ENCODE measurements at regions not wholly inside any gene's neighbourhood (a gene's known extent, or its start where the extent isn't known, plus 50 kb on each side); places are given as distances from the start of the nearest gene placed in this dataset.

DNA sequence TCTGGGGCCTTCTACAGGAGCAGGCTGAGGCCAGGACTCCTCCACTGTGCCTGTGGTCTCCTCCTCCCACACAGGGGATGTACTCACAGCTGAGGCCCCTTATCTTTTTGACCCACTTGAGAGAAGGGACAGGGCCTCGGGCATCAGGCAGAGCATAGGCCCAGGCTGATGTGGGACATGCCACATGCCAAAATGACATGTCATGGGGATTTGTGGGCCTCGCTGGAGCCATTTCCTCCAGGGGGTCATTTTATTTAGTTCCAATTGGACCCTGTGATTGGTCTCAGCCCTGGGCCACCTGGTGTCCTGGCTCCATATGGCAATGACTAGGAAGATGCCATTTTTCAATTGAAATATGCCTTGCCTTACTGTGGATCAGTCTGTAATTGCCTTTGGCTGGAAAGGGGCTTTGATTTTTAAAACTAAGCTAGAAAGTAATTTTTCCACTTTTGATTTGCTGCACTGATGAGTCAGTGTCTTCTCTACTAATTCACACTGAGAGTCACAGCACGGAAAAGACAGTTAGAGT, 171.1 kb upstream of the NAV2 start:
- no peaks in the 10 kb centered on the region for H3K9me3 ChIP-seq (ENCODE audit: insufficient read depth, low read length, severe bottlenecking)
- no peak overlapping the region for H2AFZ ChIP-seq (ENCODE audit: low read depth, low read length)
- TF ChIP-seq, protein P1, sequence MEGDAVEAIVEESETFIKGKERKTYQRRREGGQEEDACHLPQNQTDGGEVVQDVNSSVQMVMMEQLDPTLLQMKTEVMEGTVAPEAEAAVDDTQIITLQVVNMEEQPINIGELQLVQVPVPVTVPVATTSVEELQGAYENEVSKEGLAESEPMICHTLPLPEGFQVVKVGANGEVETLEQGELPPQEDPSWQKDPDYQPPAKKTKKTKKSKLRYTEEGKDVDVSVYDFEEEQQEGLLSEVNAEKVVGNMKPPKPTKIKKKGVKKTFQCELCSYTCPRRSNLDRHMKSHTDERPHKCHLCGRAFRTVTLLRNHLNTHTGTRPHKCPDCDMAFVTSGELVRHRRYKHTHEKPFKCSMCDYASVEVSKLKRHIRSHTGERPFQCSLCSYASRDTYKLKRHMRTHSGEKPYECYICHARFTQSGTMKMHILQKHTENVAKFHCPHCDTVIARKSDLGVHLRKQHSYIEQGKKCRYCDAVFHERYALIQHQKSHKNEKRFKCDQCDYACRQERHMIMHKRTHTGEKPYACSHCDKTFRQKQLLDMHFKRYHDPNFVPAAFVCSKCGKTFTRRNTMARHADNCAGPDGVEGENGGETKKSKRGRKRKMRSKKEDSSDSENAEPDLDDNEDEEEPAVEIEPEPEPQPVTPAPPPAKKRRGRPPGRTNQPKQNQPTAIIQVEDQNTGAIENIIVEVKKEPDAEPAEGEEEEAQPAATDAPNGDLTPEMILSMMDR (IDR thresholded peaks at IDR 0.05; ENCODE audit: borderline replicate concordance, extremely low read depth, low read length, poor library complexity, severe bottlenecking), result no peak
- no peak for TF ChIP-seq EZH2 (IDR thresholded peaks at IDR 0.05; ENCODE audit: borderline replicate concordance, low read depth, low read length, severe bottlenecking)
- no peak for DNase-seq
- H3K79me2 ChIP-seq (ENCODE audit: insufficient read depth, low read length), result no peaks in the 10 kb centered on the region
- H3K27ac ChIP-seq (ENCODE audit: low read length), result no peak overlapping the region
- peaks cover 10% of the 10 kb centered on the region for H3K27me3 ChIP-seq (ENCODE audit: insufficient read depth, low read length, poor library complexity)
- H3K4me3 ChIP-seq (ENCODE audit: low read depth in 1 of 2, low read length in 2 of 2), result no peak overlapping the region
- H3K36me3 ChIP-seq (ENCODE audit: insufficient read depth, low read length), result no peaks in the 10 kb centered on the region
- no peaks in the 10 kb centered on the region for H4K20me1 ChIP-seq (ENCODE audit: insufficient read depth, low read length)
- H3K9ac ChIP-seq (ENCODE audit: low read depth, low read length), result no peak overlapping the region
- H3K4me2 ChIP-seq (ENCODE audit: insufficient read depth, low read length), result no peak overlapping the region
- ATAC-seq (ENCODE audit: insufficient read depth, low read depth), result no peak
- H3K4me1 ChIP-seq (ENCODE audit: insufficient read depth, low read length), result no peaks in the 10 kb centered on the region

- no peak for ATAC-seq (ENCODE audit: insufficient read depth, low read depth)
- TF ChIP-seq, protein P1 (IDR thresholded peaks at IDR 0.05; ENCODE audit: borderline replicate concordance, extremely low read depth, low read length, poor library complexity, severe bottlenecking), result no peak
- TF ChIP-seq EZH2 (IDR thresholded peaks at IDR 0.05; ENCODE audit: borderline replicate concordance, low read depth, low read length, severe bottlenecking), result no peak
Measured at GRCh38 chr11:19539861-19540260, 172.8 kb upstream of the NAV2 start.

GRCh38 chr11:19537803-19538453, 174.7 kb upstream of the NAV2 start:
- Histone ChIP-seq H3K4me1 (ENCODE audit: insufficient read depth, low read length) (no peaks in the 10 kb centered on the region), H2AFZ (ENCODE audit: low read depth, low read length) (no peak overlapping the region), H3K27ac (ENCODE audit: low read length) (no peak overlapping the region), H3K9ac (ENCODE audit: low read depth, low read length) (no peak overlapping the region), H3K79me2 (ENCODE audit: insufficient read depth, low read length) (no peaks in the 10 kb centered on the region), H3K4me3 (ENCODE audit: low read depth in 1 of 2, low read length in 2 of 2) (no peak overlapping the region), H3K9me3 (ENCODE audit: insufficient read depth, low read length, severe bottlenecking) (no peaks in the 10 kb centered on the region), H3K36me3 (ENCODE audit: insufficient read depth, low read length) (no peaks in the 10 kb centered on the region), H4K20me1 (ENCODE audit: insufficient read depth, low read length) (no peaks in the 10 kb centered on the region), H3K27me3 (ENCODE audit: insufficient read depth, low read length, poor library complexity) (peaks cover 7% of the 10 kb centered on the region), H3K4me2 (ENCODE audit: insufficient read depth, low read length) (no peak overlapping the region)
- DNase-seq (no peak), ATAC-seq (ENCODE audit: insufficient read depth, low read depth) (no peak)
- no peak for TF ChIP-seq EZH2 (IDR thresholded peaks at IDR 0.05; ENCODE audit: borderline replicate concordance, low read depth, low read length, severe bottlenecking)
- TF ChIP-seq, protein P1 (IDR thresholded peaks at IDR 0.05; ENCODE audit: borderline replicate concordance, extremely low read depth, low read length, poor library complexity, severe bottlenecking), result no peak

More at GRCh38 chr11:19539861-19540260, 172.8 kb upstream of the NAV2 start:
- Histone ChIP-seq H4K20me1 (ENCODE audit: insufficient read depth, low read length) (no peaks in the 10 kb centered on the region), H3K4me2 (ENCODE audit: insufficient read depth, low read length) (no peak overlapping the region), H3K27ac (ENCODE audit: low read length) (no peak overlapping the region), H3K4me3 (ENCODE audit: low read depth in 1 of 2, low read length in 2 of 2) (no peak overlapping the region), H3K36me3 (ENCODE audit: insufficient read depth, low read length) (no peaks in the 10 kb centered on the region), H3K4me1 (ENCODE audit: insufficient read depth, low read length) (no peaks in the 10 kb centered on the region), H3K79me2 (ENCODE audit: insufficient read depth, low read length) (no peaks in the 10 kb centered on the region), H2AFZ (ENCODE audit: low read depth, low read length) (no peak overlapping the region), H3K9me3 (ENCODE audit: insufficient read depth, low read length, severe bottlenecking) (no peaks in the 10 kb centered on the region), H3K9ac (ENCODE audit: low read depth, low read length) (no peak overlapping the region), H3K27me3 (ENCODE audit: insufficient read depth, low read length, poor library complexity) (peaks cover 12% of the 10 kb centered on the region)
- no peak for DNase-seq
